Endothelial cell of umbilical vein (primary cell): ENCODE measurements at regions not wholly inside any gene's neighbourhood (a gene's known extent, or its start where the extent isn't known, plus 50 kb on each side); places are given as distances from the start of the nearest gene placed in this dataset.

Source experiments
- BruUV-seq: library from RNA; stranded (reverse); fragments of 400-500 nt; replicated peaks from 2 replicates; lab custom pipeline; 2021; lab: Mats Ljungman, UMichigan
- CTCF ChIA-PET: fragments of 300-600, 350-600 bp; sonication (Branson Sonifier 250); formaldehyde crosslinking; loops from one replicate; lab custom pipeline; 2021; ENCODE audit warnings: antibody characterized with exemption, inconsistent platforms; lab: Charles Lee
- POLR2A ChIA-PET: fragments of 300-600, 350-600 bp; sonication (Branson Sonifier 250); formaldehyde crosslinking; loops from one replicate; lab custom pipeline; 2021; ENCODE audit warnings: antibody characterized with exemption, inconsistent platforms; lab: Charles Lee
- DNase-seq: peaks from one replicate; pipeline ENCODE4 v3.0.0-alpha.2; 2011; ENCODE audit warnings: low read depth, low spot score
- FAIRE-seq: peaks from 2 replicates; lab custom pipeline; 2011; peaks lifted over from hg19 to GRCh38; lab: Jason Lieb, UNC
- H2AFZ ChIP-seq: 2 replicates; pipeline ENCODE4 v1.6.0; 2012; ENCODE audit warnings: low read depth, low read length, control low read depth, inconsistent platforms
- H3K27ac ChIP-seq: 2 replicates; pipeline ENCODE4 v1.5.1; 2011; ENCODE audit warnings: low read depth, mild to moderate bottlenecking, control low read depth, low read length, moderate library complexity; ENCODE audit not compliant: insufficient read depth
- H3K27me3 ChIP-seq, 2 experiments: 2 replicates each; pipeline versions ENCODE4 v1.6.0 to v1.6.1; 2011; ENCODE audit warnings: low read length in 2 of 2, mixed read lengths in 1 of 2; ENCODE audit not compliant: control insufficient read depth in 2 of 2, insufficient read depth in 2 of 2
- H3K36me3 ChIP-seq, 2 experiments: 2 replicates in 1 of 2; 3 replicates in 1 of 2; pipeline ENCODE4 v1.5.1; 2011; ENCODE audit warnings: low read length in 2 of 2, mild to moderate bottlenecking in 1 of 2, moderate library complexity in 1 of 2; ENCODE audit not compliant: control insufficient read depth in 2 of 2, insufficient read depth in 2 of 2; ENCODE audit errors: extremely low read depth in 1 of 2
- H3K4me1 ChIP-seq: 3 replicates; pipeline ENCODE4 v1.5.1; 2011; ENCODE audit warnings: mild to moderate bottlenecking, low read length; ENCODE audit not compliant: control insufficient read depth, insufficient read depth; ENCODE audit errors: extremely low read depth
- H3K4me2 ChIP-seq: 2 replicates; pipeline ENCODE4 v1.6.1; 2011; ENCODE audit warnings: low read length, control low read depth, mixed read lengths; ENCODE audit not compliant: insufficient read depth
- H3K4me3 ChIP-seq, 3 experiments: fragments of 200-600 bp in 1 of 3; sonication (generic), shearing (Covaris generic) in 1 of 3; replicated peaks in 1 of 3; 2 replicates each; pipeline ENCODE4 v1.5.1; 2011 to 2016; ENCODE audit warnings: control low read depth in 3 of 3, low read length in 3 of 3, mild to moderate bottlenecking in 2 of 3, inconsistent platforms in 1 of 3, low read depth in 1 of 3, moderate library complexity in 1 of 3; ENCODE audit not compliant: insufficient read depth in 1 of 3
- H3K79me2 ChIP-seq: 2 replicates; pipeline ENCODE4 v1.6.0; 2012; ENCODE audit warnings: low read length, inconsistent platforms; ENCODE audit not compliant: control insufficient read depth, insufficient read depth
- H3K9ac ChIP-seq: replicated peaks from 2 replicates; pipeline ENCODE3; 2011; ENCODE audit warnings: low read length, control low read depth; ENCODE audit not compliant: insufficient read depth; ENCODE audit errors: extremely low read depth
- H3K9me1 ChIP-seq: replicated peaks from 3 replicates; pipeline ENCODE4 v1.6.0; 2011; ENCODE audit warnings: mild to moderate bottlenecking, low read length; ENCODE audit not compliant: control insufficient read depth, insufficient read depth; ENCODE audit errors: extremely low read depth
- H3K9me3 ChIP-seq: replicated peaks from 2 replicates; pipeline ENCODE4 v1.5.1; 2012; ENCODE audit warnings: low read length, inconsistent platforms; ENCODE audit not compliant: control insufficient read depth, insufficient read depth
- H4K20me1 ChIP-seq: replicated peaks from 2 replicates; pipeline ENCODE3; 2011; ENCODE audit warnings: mild to moderate bottlenecking, low read length; ENCODE audit not compliant: control insufficient read depth, insufficient read depth; ENCODE audit errors: extremely low read depth
- CTCF ChIP-seq, 2 donors: IDR thresholded peaks; 1 replicate in 1 of 2; 2 replicates in 1 of 2; pipeline ENCODE4 v1.5.1; 2011; ENCODE audit warnings: low read length in 2 of 2, mild to moderate bottlenecking in 2 of 2, moderate library complexity in 2 of 2, control low read depth in 1 of 2, inconsistent platforms in 1 of 2, low read depth in 1 of 2; ENCODE audit not compliant: insufficient read depth in 1 of 2; ENCODE audit errors: extremely low read depth in 1 of 2
- EZH2 ChIP-seq: IDR thresholded peaks from 2 replicates; pipeline ENCODE4 v1.6.1; 2012; ENCODE audit warnings: borderline replicate concordance, low read depth, mild to moderate bottlenecking, moderate library complexity, low read length, inconsistent platforms; ENCODE audit not compliant: severe bottlenecking
- FOS ChIP-seq: IDR thresholded peaks from 2 replicates; pipeline ENCODE4 v1.6.1; 2011; ENCODE audit warnings: mild to moderate bottlenecking, low read length, moderate library complexity, borderline replicate concordance; ENCODE audit not compliant: insufficient read depth
- GATA2 ChIP-seq: IDR thresholded peaks from 2 replicates; pipeline ENCODE4 v1.7.0; 2011; ENCODE audit warnings: low read depth, mild to moderate bottlenecking, moderate library complexity, mixed read lengths, low read length; ENCODE audit not compliant: insufficient read length, insufficient read depth
- JUN ChIP-seq: IDR thresholded peaks from 2 replicates; pipeline ENCODE4 v1.6.1; 2011; ENCODE audit warnings: borderline replicate concordance, low read depth; ENCODE audit not compliant: insufficient read length, insufficient read depth
- MYC ChIP-seq: IDR thresholded peaks from one replicate; pipeline ENCODE4 v1.6.1; 2011; ENCODE audit warnings: mild to moderate bottlenecking, low read depth, low read length
- POLR2A ChIP-seq: IDR thresholded peaks from 2 replicates; pipeline ENCODE4 v1.6.1; 2012; ENCODE audit warnings: low read depth, mild to moderate bottlenecking, control low read depth, low read length
- POLR2AphosphoS5 ChIP-seq: IDR thresholded peaks from 2 replicates; pipeline ENCODE4 v1.6.1; 2012; ENCODE audit warnings: low read depth, mild to moderate bottlenecking, control low read depth, low read length, moderate library complexity; ENCODE audit not compliant: insufficient read depth
- dilution Hi-C: fragments of 300-500 bp; cut with MboI; formaldehyde crosslinking; loops from one replicate; pipeline ENCODE4 v1.15.0; 2019; ENCODE audit warnings: low sequenced_read_pairs; ENCODE audit not compliant: extremely low pct_ligation_motif_present
- intact Hi-C: fragments of 100-400 bp; cut with micrococcal nuclease; formaldehyde crosslinking; loops from one replicate; pipeline ENCODE4 v1.10.0; 2022
- TF ChIP-seq, protein P1 (sequence below): IDR thresholded peaks from 2 replicates; pipeline ENCODE4 v1.6.1; 2011; ENCODE audit not compliant: insufficient read depth, insufficient read length

- dilution Hi-C loops = no loop called here
- Histone ChIP-seq H3K9me3 (no peaks in the 10 kb centered on the region), H3K9ac (no peak overlapping the region), H3K4me1 (no peaks in the 10 kb centered on the region), H2AFZ (no peak overlapping the region), H3K79me2 (no peaks in the 10 kb centered on the region), H3K4me3 (no peak overlapping the region), H3K27me3 (no peaks in the 10 kb centered on the region), H4K20me1 (no peaks in the 10 kb centered on the region), H3K4me2 (no peak overlapping the region), H3K27ac (no peak overlapping the region), H3K9me1 (no peaks in the 10 kb centered on the region), H3K36me3 (no peaks in the 10 kb centered on the region)
- no peak for TF ChIP-seq POLR2AphosphoS5
- no peak for TF ChIP-seq JUN
- no peak for TF ChIP-seq CTCF (IDR thresholded peaks at IDR 0.05; ENCODE audit: extremely low read depth in 1 of 2, insufficient read depth in 1 of 2, low read depth in 1 of 2, low read length in 2 of 2)
- TF ChIP-seq, protein P1, sequence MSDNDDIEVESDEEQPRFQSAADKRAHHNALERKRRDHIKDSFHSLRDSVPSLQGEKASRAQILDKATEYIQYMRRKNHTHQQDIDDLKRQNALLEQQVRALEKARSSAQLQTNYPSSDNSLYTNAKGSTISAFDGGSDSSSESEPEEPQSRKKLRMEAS = no peak
- TF ChIP-seq POLR2A = no peak
- no peak for TF ChIP-seq MYC
- no peak for TF ChIP-seq GATA2
- no peak for TF ChIP-seq EZH2
- TF ChIP-seq FOS = no peak
- ChIA-PET POLR2A (no interaction called here), CTCF (interaction anchor here (1.0 to 1.8 kb wide), 2 partner anchors 19 to 256 kb away, joined by 4 to 5 read pairs; no protein-coding TSS in a partner anchor)
- FAIRE-seq = no peak
- BruUV-seq = no TSS peak
- DNase-seq = no peak
- intact Hi-C loops = no loop called here
Observed at GRCh38 chr6:53974941-53975340, 136.3 kb upstream of the MLIP start.
